ENCODE measurements at regions not wholly inside any gene's neighbourhood (a gene's known extent, or its start where the extent isn't known, plus 50 kb on each side); places are given as distances from the start of the nearest gene placed in this dataset.

- H3K27me3 ChIP-seq (ENCODE audit: insufficient read depth, low read length), result no peaks in the 10 kb centered on the region
- no peak overlapping the region for H2BK15ac ChIP-seq (ENCODE audit: low read depth, low read length)
- H3K79me1 ChIP-seq (ENCODE audit: insufficient read depth, low read depth, low read length, poor library complexity, severe bottlenecking), result no peaks in the 10 kb centered on the region
- Mint-ChIP-seq H3K9me3 (peaks cover 3 to 4% of the 10 kb centered on the region in 2 experiments; a peak in 2 of 5 replicates), H3K27ac (no peak overlapping the region), H3K4me1 (peaks cover 2 to 3% of the 10 kb centered on the region in 2 experiments; a peak in 1 of 4 replicates), H3K4me3 (no peak overlapping the region), H3K36me3 (ENCODE audit: insufficient read depth in 1 of 3, low read depth in 3 of 3) (peaks cover 0 to 5% (median 0%) of the 10 kb centered on the region in 3 experiments; a peak in 2 of 7 replicates), H3K27me3 (ENCODE audit: low read depth) (no peaks in the 10 kb centered on the region; the same call in 1 of the 2 replicates)
- H2BK12ac ChIP-seq (ENCODE audit: insufficient read length, low read depth, low read length), result no peak overlapping the region
- H4K8ac ChIP-seq (replicated peaks; ENCODE audit: insufficient read length, low read depth, low read length), result no peak overlapping the region
- H4K5ac ChIP-seq (ENCODE audit: insufficient read length, low read depth, low read length), result no peak overlapping the region
- no peak overlapping the region for H3K9ac ChIP-seq (ENCODE audit: extremely low read depth, insufficient read length, low read length)
- peak; percentile 62 for DNase-seq
- no peak overlapping the region for H2BK5ac ChIP-seq (ENCODE audit: insufficient read length, low read length)
- H3K56ac ChIP-seq (ENCODE audit: insufficient read length, low read depth, low read length), result no peak overlapping the region
- H3K23me2 ChIP-seq (ENCODE audit: insufficient read length, low read depth, low read length, poor library complexity, severe bottlenecking), result no peaks in the 10 kb centered on the region
- no peaks in the 10 kb centered on the region for H4K20me1 ChIP-seq (ENCODE audit: control insufficient read depth, insufficient read depth, insufficient read length)
- H3K79me2 ChIP-seq (ENCODE audit: insufficient read depth, low read length), result no peaks in the 10 kb centered on the region
- H3K4me2 ChIP-seq (ENCODE audit: insufficient read depth, insufficient read length, low read length), result no peak overlapping the region
- H3K18ac ChIP-seq (ENCODE audit: insufficient read length, low read depth, low read length), result no peak overlapping the region
- no peak overlapping the region for H3K27ac ChIP-seq (ENCODE audit: insufficient read length, low read depth, low read length)
- H2BK120ac ChIP-seq (ENCODE audit: low read depth, low read length, poor library complexity, severe bottlenecking), result no peak overlapping the region
- H2BK20ac ChIP-seq (ENCODE audit: low read depth, low read length, poor library complexity, severe bottlenecking), result no peak overlapping the region
- H3K4ac ChIP-seq (ENCODE audit: low read depth, low read length), result no peak overlapping the region
- H3K4me1 ChIP-seq (ENCODE audit: insufficient read depth, low read length), result no peaks in the 10 kb centered on the region
- no peak overlapping the region for H3K14ac ChIP-seq (ENCODE audit: insufficient read depth, low read length)
- H2AFZ ChIP-seq (ENCODE audit: low read length), result no peak overlapping the region
- TF ChIP-seq CTCF (conservative IDR thresholded peaks at IDR 0.05), result peak; percentile 33; the same call in 2 of the 3 replicates
- no peak overlapping the region for H4K91ac ChIP-seq (ENCODE audit: insufficient read length, low read depth, low read length)
- H3K23ac ChIP-seq (ENCODE audit: insufficient read length, low read depth, low read length), result no peak overlapping the region
- no peak overlapping the region for H2AK5ac ChIP-seq (ENCODE audit: insufficient read length, low read length)
- H3T11ph ChIP-seq (ENCODE audit: low read length), result no peak overlapping the region
- no peaks in the 10 kb centered on the region for H3K9me3 ChIP-seq (ENCODE audit: control insufficient read depth, low read depth, low read length)
- no CpG with 5 or more reads among the region's 1 CpG for WGBS (ENCODE audit: extremely low coverage, insufficient read length, low lambda C conversion rate)
Measured at GRCh38 chr1:75067975-75068374, 66.2 kb upstream of the LHX8 start.

Data from H9 (cell line).